ENCODE measurements at regions not wholly inside any gene's neighbourhood (a gene's known extent, or its start where the extent isn't known, plus 50 kb on each side); places are given as distances from the start of the nearest gene placed in this dataset.
"Not testable (repeated sequence)": the region's sequence is repeated elsewhere in the genome, so short reads cannot be mapped to it uniquely, and the experiment has no call there.

GRCh38 chr20:19866070-19866469 lies 108.0 kb downstream of the RIN2 start:
- H3K27me3 Mint-ChIP-seq, result no peaks in the 10 kb centered on the region
- peaks cover 6% of the 10 kb centered on the region for H3K4me1 Mint-ChIP-seq
- CTCF ChIA-PET, result no interaction called here
- POLR2A ChIA-PET, result no interaction called here
- H3K36me3 Mint-ChIP-seq (ENCODE audit: low read depth), result no peaks in the 10 kb centered on the region
- DNase-seq, result no peak
- H3K9me3 Mint-ChIP-seq, result no peaks in the 10 kb centered on the region
- H3K4me3 Mint-ChIP-seq, result no peak overlapping the region
- no peak overlapping the region for H3K27ac Mint-ChIP-seq

DNA sequence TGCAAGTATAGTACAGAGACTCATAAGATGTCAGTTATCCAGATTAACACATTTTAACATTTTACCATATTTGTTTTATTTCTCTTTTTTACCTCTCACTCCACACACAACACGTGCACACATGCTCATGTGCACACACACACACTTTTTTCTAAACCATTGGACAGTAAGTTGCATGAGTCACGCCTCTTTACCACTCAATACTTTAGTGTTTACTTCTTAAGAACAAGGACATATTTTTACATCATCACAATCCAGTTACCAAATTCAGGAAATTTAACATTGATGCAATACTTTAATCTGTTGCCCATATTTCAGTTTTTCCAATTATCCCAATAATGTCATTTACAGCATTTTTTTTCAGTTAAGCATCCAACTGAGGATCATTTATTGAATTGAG lies 109.0 kb downstream of the RIN2 start:
- Mint-ChIP-seq H3K27me3 (no peaks in the 10 kb centered on the region), H3K4me1 (no peaks in the 10 kb centered on the region), H3K27ac (no peak overlapping the region), H3K36me3 (ENCODE audit: low read depth) (no peaks in the 10 kb centered on the region), H3K4me3 (no peak overlapping the region), H3K9me3 (no peaks in the 10 kb centered on the region)
- POLR2A ChIA-PET, result no interaction called here
- DNase-seq, result no peak
- CTCF ChIA-PET, result no interaction called here

GRCh38 chr20:19867940-19868371 lies 109.9 kb downstream of the RIN2 start:
- DNase-seq, result no peak
- Mint-ChIP-seq H3K27me3 (no peaks in the 10 kb centered on the region), H3K4me3 (no peak overlapping the region), H3K4me1 (no peaks in the 10 kb centered on the region), H3K9me3 (no peaks in the 10 kb centered on the region), H3K36me3 (ENCODE audit: low read depth) (no peaks in the 10 kb centered on the region), H3K27ac (no peak overlapping the region)
- ChIA-PET POLR2A (no interaction called here), CTCF (no interaction called here)

DNA sequence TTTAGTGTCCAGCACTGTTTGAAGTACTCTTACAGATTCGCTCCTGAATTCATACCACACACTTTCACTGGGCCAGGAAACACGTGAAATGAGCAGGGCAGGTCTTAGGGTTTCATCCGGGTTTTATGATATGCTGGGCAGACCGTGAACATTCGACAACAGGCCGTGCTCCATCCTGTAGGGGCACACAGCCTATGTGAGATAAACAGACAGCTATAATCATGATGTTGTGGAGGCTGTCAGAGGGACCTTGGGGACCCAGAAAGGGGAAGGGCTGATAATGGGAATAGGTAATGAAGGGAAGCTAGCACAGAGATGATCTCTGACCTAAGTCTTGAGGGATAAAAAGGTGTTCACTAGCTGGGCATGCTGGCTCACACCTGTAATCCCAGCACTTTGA lies 110.4 kb downstream of the RIN2 start:
- CTCF ChIA-PET, result no interaction called here
- POLR2A ChIA-PET, result no interaction called here
- DNase-seq, result no peak
- no peaks in the 10 kb centered on the region for H3K9me3 Mint-ChIP-seq
- no peaks in the 10 kb centered on the region for H3K36me3 Mint-ChIP-seq (ENCODE audit: low read depth)
- no peak overlapping the region for H3K27ac Mint-ChIP-seq
- no peak overlapping the region for H3K4me3 Mint-ChIP-seq
- H3K4me1 Mint-ChIP-seq, result no peaks in the 10 kb centered on the region
- H3K27me3 Mint-ChIP-seq, result no peaks in the 10 kb centered on the region

- no peak overlapping the region for H3K27ac Mint-ChIP-seq
- no peak for DNase-seq
- H3K4me3 Mint-ChIP-seq, result no peak overlapping the region
- H3K4me1 Mint-ChIP-seq, result no peaks in the 10 kb centered on the region
- H3K27me3 Mint-ChIP-seq, result no peaks in the 10 kb centered on the region
- H3K9me3 Mint-ChIP-seq, result no peaks in the 10 kb centered on the region
- CTCF ChIA-PET, result no interaction called here
- POLR2A ChIA-PET, result no interaction called here
- no peaks in the 10 kb centered on the region for H3K36me3 Mint-ChIP-seq (ENCODE audit: low read depth)
Measured at GRCh38 chr20:19872001-19872400, 113.9 kb downstream of the RIN2 start.

- no peaks in the 10 kb centered on the region for H3K4me1 Mint-ChIP-seq
- CTCF ChIA-PET, result no interaction called here
- POLR2A ChIA-PET, result no interaction called here
- no peaks in the 10 kb centered on the region for H3K9me3 Mint-ChIP-seq
- H3K27me3 Mint-ChIP-seq, result no peaks in the 10 kb centered on the region
- H3K4me3 Mint-ChIP-seq, result no peak overlapping the region
- DNase-seq, result no peak
- no peak overlapping the region for H3K27ac Mint-ChIP-seq
- H3K36me3 Mint-ChIP-seq (ENCODE audit: low read depth), result no peaks in the 10 kb centered on the region
Measured at GRCh38 chr20:19874040-19874727, 116.1 kb downstream of the RIN2 start.

DNA sequence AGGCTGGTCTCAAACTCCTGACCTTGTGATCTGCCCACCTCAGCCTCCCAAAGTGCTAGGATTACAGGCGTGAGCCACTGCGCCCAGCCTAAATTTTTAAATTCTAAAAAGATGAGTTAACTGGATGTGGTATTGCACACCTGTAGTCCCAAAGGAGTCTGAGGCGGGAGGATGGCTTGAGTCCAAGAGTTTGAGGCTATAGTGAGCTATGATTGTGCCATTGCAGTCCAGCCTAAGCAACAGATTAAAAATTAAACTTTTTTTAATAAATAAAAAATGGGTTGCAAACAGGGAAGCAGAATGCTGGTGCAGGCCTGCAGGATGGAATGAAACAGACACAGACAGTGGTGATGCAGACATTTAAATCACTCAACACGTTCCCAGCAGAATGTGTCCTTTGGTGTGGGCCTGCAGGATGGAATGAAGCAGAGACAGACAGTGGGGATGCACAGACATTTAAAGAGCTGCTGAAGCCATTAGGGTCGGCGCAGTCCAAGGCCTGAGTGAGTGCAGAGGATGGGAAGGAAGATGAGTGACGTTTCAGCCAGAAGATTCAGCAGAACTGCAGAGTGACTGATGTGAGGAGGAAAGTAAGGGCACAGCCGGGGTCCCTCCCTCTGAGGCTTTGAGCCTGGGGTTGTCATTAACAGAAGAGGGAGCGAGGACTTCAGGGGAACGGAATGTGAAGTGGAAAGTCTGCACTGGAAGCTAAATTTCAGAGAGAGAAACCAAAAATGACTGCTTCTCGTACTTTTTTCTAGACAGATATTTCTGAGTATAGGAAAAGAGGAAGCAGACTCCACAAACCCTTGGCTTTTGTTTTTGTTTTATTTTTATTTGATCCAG lies 117.5 kb downstream of the RIN2 start:
- POLR2A ChIA-PET, result no interaction called here
- Mint-ChIP-seq H3K36me3 (ENCODE audit: low read depth) (no peaks in the 10 kb centered on the region), H3K4me3 (no peak overlapping the region), H3K27ac (no peak overlapping the region), H3K9me3 (no peaks in the 10 kb centered on the region), H3K4me1 (no peaks in the 10 kb centered on the region), H3K27me3 (no peaks in the 10 kb centered on the region)
- no peak for DNase-seq
- CTCF ChIA-PET, result no interaction called here

- POLR2A ChIA-PET, result no interaction called here
- H3K9me3 Mint-ChIP-seq, result no peaks in the 10 kb centered on the region
Measured at GRCh38 chr20:19876828-19877460, 118.9 kb downstream of the RIN2 start.

GRCh38 chr20:19879874-19880255 lies 121.8 kb downstream of the RIN2 start:
- POLR2A ChIA-PET; H3K4me3 Mint-ChIP-seq; H3K27me3 Mint-ChIP-seq; DNase-seq; H3K9me3 Mint-ChIP-seq; H3K36me3 Mint-ChIP-seq (ENCODE audit: low read depth); H3K27ac Mint-ChIP-seq; H3K4me1 Mint-ChIP-seq: not testable (repeated sequence)
- CTCF ChIA-PET, result interaction anchor here (0.7 kb wide), 2 partner anchors 16 to 300 kb away, joined by 3 read pairs; no protein-coding TSS in a partner anchor

More at GRCh38 chr20:19876828-19877460, 118.9 kb downstream of the RIN2 start:
- CTCF ChIA-PET, result no interaction called here
- no peak for DNase-seq
- H3K36me3 Mint-ChIP-seq (ENCODE audit: low read depth), result no peaks in the 10 kb centered on the region
- H3K4me3 Mint-ChIP-seq, result no peak overlapping the region
- H3K27ac Mint-ChIP-seq, result no peak overlapping the region
- no peaks in the 10 kb centered on the region for H3K27me3 Mint-ChIP-seq
- no peaks in the 10 kb centered on the region for H3K4me1 Mint-ChIP-seq

DNA sequence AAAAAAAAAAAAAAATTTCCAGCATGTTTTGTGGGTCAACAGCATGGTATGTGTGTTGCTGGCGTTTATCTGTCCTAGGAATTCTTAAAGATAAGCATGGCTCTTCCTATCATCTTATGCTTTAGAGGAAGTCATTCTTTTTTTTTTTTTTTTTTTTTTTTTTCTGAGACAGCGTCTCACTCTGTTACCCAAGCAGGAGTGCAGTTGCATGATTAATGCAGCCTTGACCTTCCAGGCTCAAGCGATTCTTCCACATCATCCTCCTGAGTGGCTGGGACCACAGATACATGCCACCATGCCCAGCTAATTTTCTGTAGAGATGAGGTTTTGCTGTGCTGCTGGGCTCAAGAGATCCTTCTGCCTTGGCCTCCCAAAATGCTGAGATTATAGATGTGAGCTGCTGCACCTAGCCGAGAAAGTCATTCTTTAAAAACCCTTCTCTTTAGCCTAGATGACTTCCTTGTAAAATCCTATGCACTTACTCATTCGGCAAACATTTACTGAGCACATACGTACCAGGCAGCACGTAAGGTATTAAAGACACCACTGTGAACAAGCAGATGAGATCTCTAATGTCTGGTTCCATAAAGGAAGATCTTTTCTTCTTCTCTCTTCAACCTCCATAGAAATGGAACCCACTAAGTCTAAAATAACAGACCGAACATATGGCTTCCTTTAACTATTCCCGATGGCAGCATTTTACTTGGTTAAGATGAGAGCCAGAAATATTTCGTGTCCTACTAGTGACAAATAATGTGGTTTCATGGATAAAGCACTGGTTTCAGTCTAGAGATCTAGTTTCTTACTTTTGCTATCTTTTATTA lies 122.4 kb downstream of the RIN2 start:
- H3K27me3 Mint-ChIP-seq, result no peaks in the 10 kb centered on the region
- no peak overlapping the region for H3K4me3 Mint-ChIP-seq
- H3K9me3 Mint-ChIP-seq, result no peaks in the 10 kb centered on the region
- no peaks in the 10 kb centered on the region for H3K4me1 Mint-ChIP-seq
- H3K27ac Mint-ChIP-seq, result no peak overlapping the region
- no peaks in the 10 kb centered on the region for H3K36me3 Mint-ChIP-seq (ENCODE audit: low read depth)
- CTCF ChIA-PET, result interaction anchor here (0.7 kb wide), 2 partner anchors 16 to 299 kb away, joined by 3 read pairs; no protein-coding TSS in a partner anchor
- POLR2A ChIA-PET, result no interaction called here
- no peak for DNase-seq

- Mint-ChIP-seq H3K9me3 (no peaks in the 10 kb centered on the region), H3K4me1 (no peaks in the 10 kb centered on the region), H3K27me3 (no peaks in the 10 kb centered on the region), H3K27ac (no peak overlapping the region), H3K4me3 (no peak overlapping the region), H3K36me3 (ENCODE audit: low read depth) (no peaks in the 10 kb centered on the region)
- POLR2A ChIA-PET, result no interaction called here
- CTCF ChIA-PET, result no interaction called here
- no peak for DNase-seq
Measured at GRCh38 chr20:19881080-19881840, 123.2 kb downstream of the RIN2 start.

GRCh38 chr20:19881990-19882389 lies 123.9 kb downstream of the RIN2 start:
- H3K9me3 Mint-ChIP-seq, result no peaks in the 10 kb centered on the region
- H3K27ac Mint-ChIP-seq, result no peak overlapping the region
- H3K4me1 Mint-ChIP-seq, result no peaks in the 10 kb centered on the region
- no peak for DNase-seq
- no peak overlapping the region for H3K4me3 Mint-ChIP-seq
- CTCF ChIA-PET, result no interaction called here
- no peaks in the 10 kb centered on the region for H3K27me3 Mint-ChIP-seq
- POLR2A ChIA-PET, result no interaction called here
- no peaks in the 10 kb centered on the region for H3K36me3 Mint-ChIP-seq (ENCODE audit: low read depth)

Data from activated CD4-positive, alpha-beta memory T cell treated with anti-CD3 and anti-CD28 coated beads, Interleukin-2, amount 10 ng/mL, durations not matched to agents 7 days and 5 days (primary cell).